CD14-positive monocyte (primary cell): ENCODE measurements at regions not wholly inside any gene's neighbourhood (a gene's known extent, or its start where the extent isn't known, plus 50 kb on each side); places are given as distances from the start of the nearest gene placed in this dataset.

ENCODE experiments used
- DNase-seq, 3 donors: peaks; one replicate each; pipeline ENCODE4 v3.0.0-alpha.2; 2011 to 2022
- H2AFZ ChIP-seq: 2 replicates; pipeline ENCODE4 v1.6.0; 2012; ENCODE audit warnings: mild to moderate bottlenecking, low read depth, low read length, inconsistent platforms; ENCODE audit not compliant: insufficient read depth, poor library complexity, severe bottlenecking
- H3K27ac ChIP-seq, 2 donors: 1 replicate in 1 of 2; 2 replicates in 1 of 2; pipeline ENCODE4 v1.5.1; 2012 to 2013; ENCODE audit warnings: low read length in 2 of 2, control low read depth in 1 of 2, inconsistent platforms in 1 of 2, low read depth in 1 of 2, mild to moderate bottlenecking in 1 of 2
- H3K27me3 ChIP-seq, 2 donors: one replicate each; pipeline versions ENCODE4 v1.6.0 to v1.6.1; 2011 to 2013; ENCODE audit warnings: low read length in 2 of 2; ENCODE audit not compliant: control insufficient read depth in 2 of 2, insufficient read depth in 2 of 2
- H3K36me3 ChIP-seq, 2 donors: replicated peaks in 1 of 2; 1 replicate in 1 of 2; 2 replicates in 1 of 2; pipeline versions ENCODE4 v1.5.1 to v1.6.1; 2012 to 2013; ENCODE audit warnings: low read length in 2 of 2, control low read depth in 1 of 2, inconsistent platforms in 1 of 2, mild to moderate bottlenecking in 1 of 2; ENCODE audit not compliant: insufficient read depth in 2 of 2, control insufficient read depth in 1 of 2
- H3K4me1 ChIP-seq, 2 donors: 1 replicate in 1 of 2; 2 replicates in 1 of 2; pipeline versions ENCODE4 v1.5.1 to v1.6.1; 2012 to 2013; ENCODE audit warnings: low read length in 2 of 2, control low read depth in 1 of 2, inconsistent platforms in 1 of 2, mild to moderate bottlenecking in 1 of 2, moderate library complexity in 1 of 2; ENCODE audit not compliant: insufficient read depth in 2 of 2, control insufficient read depth in 1 of 2
- H3K4me2 ChIP-seq: replicated peaks from 2 replicates; pipeline ENCODE3; 2012; ENCODE audit warnings: low read length, moderate library complexity, mild to moderate bottlenecking; ENCODE audit not compliant: poor library complexity, severe bottlenecking; ENCODE audit errors: extremely low read depth
- H3K4me3 ChIP-seq, 3 experiments: fragments of 200-600 bp in 1 of 3; sonication (generic) in 1 of 3; replicated peaks in 1 of 3; 1 replicate in 2 of 3; 2 replicates in 1 of 3; pipeline ENCODE4 v1.5.1; 2011 to 2013; ENCODE audit warnings: low read length in 3 of 3, mild to moderate bottlenecking in 3 of 3, control low read depth in 2 of 3, low read depth in 2 of 3, inconsistent platforms in 1 of 3, moderate library complexity in 1 of 3
- H3K79me2 ChIP-seq: 2 replicates; pipeline ENCODE4 v1.6.0; 2012; ENCODE audit warnings: mild to moderate bottlenecking, control low read depth, inconsistent platforms, low read length, moderate library complexity; ENCODE audit not compliant: insufficient read depth
- H3K9ac ChIP-seq: 2 replicates; pipeline ENCODE4 v1.6.0; 2017; ENCODE audit warnings: low read length, mild to moderate bottlenecking; ENCODE audit not compliant: insufficient read depth, poor library complexity, severe bottlenecking
- H3K9me3 ChIP-seq, 2 donors: replicated peaks in 1 of 2; 1 replicate in 1 of 2; 2 replicates in 1 of 2; pipeline versions ENCODE4 v1.5.1 to v1.6.1; 2012 to 2013; ENCODE audit warnings: low read length in 2 of 2, control low read depth in 1 of 2; ENCODE audit not compliant: control insufficient read depth in 1 of 2, insufficient read depth in 1 of 2
- H4K20me1 ChIP-seq: 2 replicates; pipeline ENCODE4 v1.6.0; 2012; ENCODE audit warnings: mild to moderate bottlenecking, low read length, control low read depth, moderate library complexity; ENCODE audit not compliant: insufficient read depth
- H3K27ac Mint-ChIP-seq, 7 donors: one replicate each; pipeline ENCODE4 v1.8.0; 2020; ENCODE audit warnings: mild to moderate bottlenecking in 7 of 7, mixed read lengths in 7 of 7, moderate library complexity in 6 of 7, inconsistent platforms in 2 of 7
- H3K27me3 Mint-ChIP-seq, 3 donors: one replicate each; pipeline ENCODE4 v1.8.0; 2021 to 2022; ENCODE audit warnings: low read depth in 3 of 3, mild to moderate bottlenecking in 3 of 3, mixed read lengths in 3 of 3, moderate library complexity in 3 of 3, inconsistent platforms in 1 of 3
- H3K36me3 Mint-ChIP-seq, 2 donors: one replicate each; pipeline ENCODE4 v1.8.0; 2020; ENCODE audit warnings: mixed read lengths in 2 of 2, inconsistent platforms in 1 of 2, mild to moderate bottlenecking in 1 of 2
- H3K4me1 Mint-ChIP-seq: one replicate; pipeline ENCODE4 v1.8.0; 2020; ENCODE audit warnings: mild to moderate bottlenecking, mixed read lengths
- H3K4me3 Mint-ChIP-seq, 2 donors: one replicate each; pipeline ENCODE4 v1.8.0; 2020; ENCODE audit warnings: mild to moderate bottlenecking in 2 of 2, mixed read lengths in 2 of 2, moderate library complexity in 1 of 2
- H3K9me3 Mint-ChIP-seq, 7 donors: one replicate each; pipeline ENCODE4 v1.8.0; 2020 to 2022; ENCODE audit warnings: mixed read lengths in 7 of 7, mild to moderate bottlenecking in 6 of 7, moderate library complexity in 6 of 7, inconsistent platforms in 2 of 7
- WGBS: methylation state at CpG from one replicate; pipeline ENCODE4 v1.1.5; 2013; ENCODE audit warnings: missing lambda C conversion rate; ENCODE audit not compliant: insufficient coverage; 5-methylcytosine and 5-hydroxymethylcytosine counted together
- intact Hi-C, 2 donors: fragments of 100-400 bp; cut with micrococcal nuclease; formaldehyde crosslinking; loops; one replicate each; pipeline versions ENCODE4 v1.15.0 to v1.15.1; 2023
- TF ChIP-seq, protein P1 (sequence below): fragments of 200-600 bp; IDR thresholded peaks from one replicate; pipeline ENCODE4 v1.8.0; 2022; ENCODE audit warnings: antibody characterized with exemption, mild to moderate bottlenecking

DNA sequence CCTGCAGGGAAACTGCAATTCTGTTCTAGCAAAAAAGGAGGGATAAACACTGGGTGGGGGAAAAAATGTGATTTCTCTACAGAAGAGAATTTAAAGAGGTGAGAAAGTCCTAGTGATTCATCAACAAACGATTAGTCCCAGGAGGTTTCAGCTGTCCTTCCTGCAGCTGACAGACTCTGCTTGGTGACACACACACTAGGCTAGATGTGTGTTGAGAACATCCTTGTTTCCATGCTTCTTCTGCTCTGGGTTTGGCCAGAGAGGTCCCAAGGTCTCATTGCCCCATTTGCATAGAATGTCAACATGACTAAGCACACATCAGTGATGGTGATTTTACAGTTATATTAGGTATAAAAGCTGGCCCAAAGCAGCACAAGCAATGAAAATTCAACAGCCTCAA lies 258.3 kb downstream of the NFATC2 start:
- Histone ChIP-seq H3K4me1 (no peaks in the 10 kb centered on the region), H3K4me2 (no peak overlapping the region), H3K9me3 (no peaks in the 10 kb centered on the region), H3K9ac (no peak overlapping the region), H3K36me3 (no peaks in the 10 kb centered on the region), H3K79me2 (no peaks in the 10 kb centered on the region), H3K4me3 (no peak overlapping the region), H4K20me1 (no peaks in the 10 kb centered on the region), H2AFZ (no peak overlapping the region), H3K27ac (no peak overlapping the region), H3K27me3 (no peaks in the 10 kb centered on the region)
- Mint-ChIP-seq H3K4me1 (no peaks in the 10 kb centered on the region), H3K27ac (no peak overlapping the region), H3K9me3 (peaks cover 0 to 2% (median 2%) of the 10 kb centered on the region in 7 donors), H3K27me3 (peaks cover 3 to 6% (median 4%) of the 10 kb centered on the region in 3 donors), H3K36me3 (no peaks in the 10 kb centered on the region), H3K4me3 (no peak overlapping the region)
- TF ChIP-seq, protein P1, sequence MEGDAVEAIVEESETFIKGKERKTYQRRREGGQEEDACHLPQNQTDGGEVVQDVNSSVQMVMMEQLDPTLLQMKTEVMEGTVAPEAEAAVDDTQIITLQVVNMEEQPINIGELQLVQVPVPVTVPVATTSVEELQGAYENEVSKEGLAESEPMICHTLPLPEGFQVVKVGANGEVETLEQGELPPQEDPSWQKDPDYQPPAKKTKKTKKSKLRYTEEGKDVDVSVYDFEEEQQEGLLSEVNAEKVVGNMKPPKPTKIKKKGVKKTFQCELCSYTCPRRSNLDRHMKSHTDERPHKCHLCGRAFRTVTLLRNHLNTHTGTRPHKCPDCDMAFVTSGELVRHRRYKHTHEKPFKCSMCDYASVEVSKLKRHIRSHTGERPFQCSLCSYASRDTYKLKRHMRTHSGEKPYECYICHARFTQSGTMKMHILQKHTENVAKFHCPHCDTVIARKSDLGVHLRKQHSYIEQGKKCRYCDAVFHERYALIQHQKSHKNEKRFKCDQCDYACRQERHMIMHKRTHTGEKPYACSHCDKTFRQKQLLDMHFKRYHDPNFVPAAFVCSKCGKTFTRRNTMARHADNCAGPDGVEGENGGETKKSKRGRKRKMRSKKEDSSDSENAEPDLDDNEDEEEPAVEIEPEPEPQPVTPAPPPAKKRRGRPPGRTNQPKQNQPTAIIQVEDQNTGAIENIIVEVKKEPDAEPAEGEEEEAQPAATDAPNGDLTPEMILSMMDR = no peak
- no peak for DNase-seq
- intact Hi-C loops = no loop called here
- 57% methylated on average over 1 of the region's 1 CpG for WGBS

DNA sequence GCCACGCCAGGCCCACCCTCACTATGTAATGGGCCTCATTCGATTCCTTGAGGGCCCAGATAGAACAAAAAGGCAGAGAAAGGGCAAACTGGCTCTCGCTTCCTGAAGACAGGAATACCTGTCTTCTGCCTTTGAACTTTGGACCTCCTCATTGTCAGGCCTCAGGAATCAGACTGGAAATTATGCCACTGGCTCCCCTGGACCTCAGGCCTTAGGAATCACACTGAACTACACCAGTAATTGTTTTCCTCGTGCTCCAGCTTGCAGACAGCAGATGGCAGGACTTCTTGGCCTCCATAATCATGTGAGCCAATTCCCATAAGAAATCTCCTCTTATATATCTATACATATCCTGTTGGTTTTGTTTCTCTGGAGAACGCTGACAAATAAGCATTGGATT lies 258.6 kb upstream of the KCNG1 start:
- 89% methylated on average over 3 of the region's 5 CpGs for WGBS
- Mint-ChIP-seq H3K4me3 (no peak overlapping the region), H3K27me3 (peaks cover 9 to 12% (median 9%) of the 10 kb centered on the region in 3 donors)

More for the DNA sequence above, 258.6 kb upstream of the KCNG1 start:
- TF ChIP-seq, protein P1 = no peak
- Mint-ChIP-seq H3K9me3 (peaks cover 0 to 2% (median 0%) of the 10 kb centered on the region in 7 donors), H3K36me3 (no peaks in the 10 kb centered on the region), H3K27ac (no peak overlapping the region), H3K4me1 (no peaks in the 10 kb centered on the region)
- Histone ChIP-seq H3K9me3 (no peaks in the 10 kb centered on the region), H4K20me1 (no peaks in the 10 kb centered on the region), H2AFZ (no peak overlapping the region), H3K4me2 (no peak overlapping the region), H3K4me3 (no peak overlapping the region), H3K79me2 (no peaks in the 10 kb centered on the region), H3K27me3 (no peaks in the 10 kb centered on the region), H3K4me1 (no peaks in the 10 kb centered on the region), H3K9ac (no peak overlapping the region), H3K27ac (no peak overlapping the region), H3K36me3 (no peaks in the 10 kb centered on the region)
- intact Hi-C loops = no loop called here
- no peak for DNase-seq
